IPS-15b (cell line): ENCODE measurements at regions not wholly inside any gene's neighbourhood (a gene's known extent, or its start where the extent isn't known, plus 50 kb on each side); places are given as distances from the start of the nearest gene placed in this dataset.
"Not testable (repeated sequence)": the region's sequence is repeated elsewhere in the genome, so short reads cannot be mapped to it uniquely, and the experiment has no call there.

Experiments used
- H3K27me3 ChIP-seq: one replicate; pipeline ENCODE4 v1.6.1; 2013; ENCODE audit warnings: low read length; ENCODE audit not compliant: control insufficient read depth, insufficient read depth
- H3K36me3 ChIP-seq: one replicate; pipeline ENCODE4 v1.6.1; 2013; ENCODE audit warnings: low read length; ENCODE audit not compliant: control insufficient read depth, insufficient read depth
- H3K4me1 ChIP-seq: one replicate; pipeline ENCODE4 v1.6.1; 2013; ENCODE audit warnings: mild to moderate bottlenecking, low read length; ENCODE audit not compliant: control insufficient read depth, insufficient read depth
- H3K4me3 ChIP-seq: one replicate; pipeline ENCODE4 v1.5.1; 2013; ENCODE audit warnings: low read depth, low read length
- H3K9ac ChIP-seq: one replicate; pipeline ENCODE4 v1.6.1; 2013; ENCODE audit warnings: low read depth, mild to moderate bottlenecking, low read length
- H3K9me3 ChIP-seq: one replicate; pipeline ENCODE4 v1.6.1; 2013; ENCODE audit warnings: mild to moderate bottlenecking, low read length; ENCODE audit not compliant: control insufficient read depth, insufficient read depth

GRCh38 chr4:179365932-179366331 is 1923.7 kb upstream of the AGA start:
- H3K9me3 ChIP-seq, H3K27me3 ChIP-seq, H3K9ac ChIP-seq: not testable (repeated sequence)

GRCh38 chr4:179372242-179372641 is 1930.0 kb upstream of the AGA start:
- H3K9me3 ChIP-seq, result no peaks in the 10 kb centered on the region
- no peak overlapping the region for H3K9ac ChIP-seq
- H3K27me3 ChIP-seq, result no peaks in the 10 kb centered on the region
- no peaks in the 10 kb centered on the region for H3K4me1 ChIP-seq
- no peaks in the 10 kb centered on the region for H3K36me3 ChIP-seq
- H3K4me3 ChIP-seq, result no peak overlapping the region

More at GRCh38 chr4:179365932-179366331, 1923.7 kb upstream of the AGA start:
- not testable (repeated sequence) for H3K36me3 ChIP-seq, H3K4me3 ChIP-seq, H3K4me1 ChIP-seq

GRCh38 chr4:179372746-179373145 is 1930.5 kb upstream of the AGA start:
- H3K9me3 ChIP-seq, result no peaks in the 10 kb centered on the region
- H3K9ac ChIP-seq, result no peak overlapping the region
- no peaks in the 10 kb centered on the region for H3K36me3 ChIP-seq
- H3K27me3 ChIP-seq, result no peaks in the 10 kb centered on the region
- no peak overlapping the region for H3K4me3 ChIP-seq
- no peaks in the 10 kb centered on the region for H3K4me1 ChIP-seq

- not testable (repeated sequence) for H3K9ac ChIP-seq, H3K36me3 ChIP-seq, H3K27me3 ChIP-seq, H3K9me3 ChIP-seq, H3K4me3 ChIP-seq, H3K4me1 ChIP-seq
These were observed 1936.6 kb upstream of the AGA start for GRCh38 chr4:179378847-179379246.

- H3K9ac ChIP-seq, result no peak overlapping the region
- H3K9me3 ChIP-seq, result no peaks in the 10 kb centered on the region
- no peaks in the 10 kb centered on the region for H3K27me3 ChIP-seq
- H3K4me1 ChIP-seq, result no peaks in the 10 kb centered on the region
- H3K36me3 ChIP-seq, result no peaks in the 10 kb centered on the region
- H3K4me3 ChIP-seq, result no peak overlapping the region
These were observed 1950.5 kb upstream of the AGA start for GRCh38 chr4:179392787-179393186.

- Histone ChIP-seq H3K36me3 (no peaks in the 10 kb centered on the region), H3K9ac (no peak overlapping the region), H3K4me3 (no peak overlapping the region), H3K9me3 (no peaks in the 10 kb centered on the region), H3K27me3 (no peaks in the 10 kb centered on the region), H3K4me1 (no peaks in the 10 kb centered on the region)
These were observed 1956.2 kb upstream of the AGA start for GRCh38 chr4:179398414-179398813.

- no peaks in the 10 kb centered on the region for H3K9me3 ChIP-seq
- H3K4me1 ChIP-seq, result no peaks in the 10 kb centered on the region
- H3K36me3 ChIP-seq, result no peaks in the 10 kb centered on the region
- H3K4me3 ChIP-seq, result no peak overlapping the region
- H3K27me3 ChIP-seq, result no peaks in the 10 kb centered on the region
- H3K9ac ChIP-seq, result no peak overlapping the region
These were observed 1957.0 kb upstream of the AGA start for GRCh38 chr4:179399054-179399782.

GRCh38 chr4:179415037-179415846 is 1973.0 kb upstream of the AGA start:
- H3K9ac ChIP-seq, result no peak overlapping the region
- H3K9me3 ChIP-seq, result no peaks in the 10 kb centered on the region

GRCh38 chr4:179415847-179416223 is 1973.6 kb upstream of the AGA start:
- no peak overlapping the region for H3K9ac ChIP-seq
- H3K27me3 ChIP-seq, result no peaks in the 10 kb centered on the region
- peaks cover 12% of the 10 kb centered on the region for H3K4me1 ChIP-seq
- H3K9me3 ChIP-seq, result no peaks in the 10 kb centered on the region
- H3K4me3 ChIP-seq, result no peak overlapping the region
- H3K36me3 ChIP-seq, result no peaks in the 10 kb centered on the region

More at GRCh38 chr4:179415037-179415846, 1973.0 kb upstream of the AGA start:
- Histone ChIP-seq H3K36me3 (no peaks in the 10 kb centered on the region), H3K4me3 (no peak overlapping the region), H3K4me1 (peaks cover 12% of the 10 kb centered on the region), H3K27me3 (no peaks in the 10 kb centered on the region)

GRCh38 chr4:179417357-179417756 is 1975.1 kb upstream of the AGA start:
- Histone ChIP-seq H3K9me3 (no peaks in the 10 kb centered on the region), H3K9ac (no peak overlapping the region), H3K4me1 (peaks cover 12% of the 10 kb centered on the region), H3K4me3 (no peak overlapping the region), H3K36me3 (no peaks in the 10 kb centered on the region), H3K27me3 (no peaks in the 10 kb centered on the region)

- H3K9ac ChIP-seq, result no peak overlapping the region
- no peaks in the 10 kb centered on the region for H3K27me3 ChIP-seq
- no peaks in the 10 kb centered on the region for H3K4me1 ChIP-seq
- no peaks in the 10 kb centered on the region for H3K9me3 ChIP-seq
- H3K36me3 ChIP-seq, result no peaks in the 10 kb centered on the region
- no peak overlapping the region for H3K4me3 ChIP-seq
These were observed 1995.7 kb upstream of the AGA start for GRCh38 chr4:179437962-179438361.

GRCh38 chr4:179441596-179441995 is 1999.4 kb upstream of the AGA start:
- Histone ChIP-seq H3K9me3 (no peaks in the 10 kb centered on the region), H3K4me1 (no peaks in the 10 kb centered on the region), H3K9ac (no peak overlapping the region), H3K27me3 (no peaks in the 10 kb centered on the region), H3K36me3 (no peaks in the 10 kb centered on the region), H3K4me3 (no peak overlapping the region)
